NCI-H1105 treated with DMSO at 0.1 percent for 48 hours (cell line): ENCODE measurements at regions not wholly inside any gene's neighbourhood (a gene's known extent, or its start where the extent isn't known, plus 50 kb on each side); places are given as distances from the start of the nearest gene placed in this dataset.
"Not testable (repeated sequence)": the region's sequence is repeated elsewhere in the genome, so short reads cannot be mapped to it uniquely, and the experiment has no call there.

ENCODE experiments used
- DNase-seq: peaks from one replicate; lab custom pipeline; 2025; lab: John Stamatoyannopoulos, UW

GRCh38 chr3:65173841-65174240 is 486.0 kb upstream of the ADAMTS9 start:
- no peak for DNase-seq

- no peak for DNase-seq
Measured at GRCh38 chr3:65172209-65172608, 484.4 kb upstream of the ADAMTS9 start.

GRCh38 chr3:65170390-65171042 is 482.7 kb upstream of the ADAMTS9 start:
- no peak for DNase-seq

GRCh38 chr3:65169961-65170360 is 482.2 kb upstream of the ADAMTS9 start:
- no peak for DNase-seq

- no peak for DNase-seq
Measured at GRCh38 chr3:65168547-65168946, 480.7 kb upstream of the ADAMTS9 start.

GRCh38 chr3:65166531-65166930 is 478.7 kb upstream of the ADAMTS9 start:
- DNase-seq: no peak

- DNase-seq: no peak
Measured at GRCh38 chr3:65158023-65158422, 470.2 kb upstream of the ADAMTS9 start.

- no peak for DNase-seq
Measured at GRCh38 chr3:65153850-65154512, 466.2 kb upstream of the ADAMTS9 start.

- no peak for DNase-seq
Measured at GRCh38 chr3:65151666-65152065, 463.9 kb upstream of the ADAMTS9 start.

- no peak for DNase-seq
Measured at GRCh38 chr3:65149877-65150276, 462.1 kb upstream of the ADAMTS9 start.

- DNase-seq: no peak
Measured at GRCh38 chr3:65148687-65149086, 460.9 kb upstream of the ADAMTS9 start.

GRCh38 chr3:65146179-65146578 is 458.4 kb upstream of the ADAMTS9 start:
- no peak for DNase-seq

- no peak for DNase-seq
Measured at GRCh38 chr3:65145680-65146079, 457.9 kb upstream of the ADAMTS9 start.

- DNase-seq: no peak
Measured at GRCh38 chr3:65144791-65145351, 457.1 kb upstream of the ADAMTS9 start.

- no peak for DNase-seq
Measured at GRCh38 chr3:65142456-65142855, 454.7 kb upstream of the ADAMTS9 start.

GRCh38 chr3:65138556-65138955 is 450.8 kb upstream of the ADAMTS9 start:
- no peak for DNase-seq

GRCh38 chr3:65133752-65134151 is 446.0 kb upstream of the ADAMTS9 start:
- not testable (repeated sequence) for DNase-seq

- no peak for DNase-seq
Measured at GRCh38 chr3:65130782-65131181, 443.0 kb upstream of the ADAMTS9 start.

GRCh38 chr3:65128346-65128745 is 440.5 kb upstream of the ADAMTS9 start:
- no peak for DNase-seq

- DNase-seq: peak; percentile 27
Measured at GRCh38 chr3:65126527-65127410, 439.0 kb upstream of the ADAMTS9 start.

- DNase-seq: not testable (repeated sequence)
Measured at GRCh38 chr3:65120156-65120555, 432.4 kb upstream of the ADAMTS9 start.

- DNase-seq: no peak
Measured at GRCh38 chr3:65118912-65119499, 431.2 kb upstream of the ADAMTS9 start.
